Stimulated activated CD4-positive, alpha-beta T cell treated with anti-CD3 and anti-CD28 coated beads, Interleukin-2, amount 100 ng/mL, for 48 hours (primary cell): ENCODE measurements at regions not wholly inside any gene's neighbourhood (a gene's known extent, or its start where the extent isn't known, plus 50 kb on each side); places are given as distances from the start of the nearest gene placed in this dataset.

ENCODE experiments used
- DNase-seq, 2 donors: peaks; one replicate each; pipeline ENCODE4 v3.0.0-alpha.2; 2020

DNA sequence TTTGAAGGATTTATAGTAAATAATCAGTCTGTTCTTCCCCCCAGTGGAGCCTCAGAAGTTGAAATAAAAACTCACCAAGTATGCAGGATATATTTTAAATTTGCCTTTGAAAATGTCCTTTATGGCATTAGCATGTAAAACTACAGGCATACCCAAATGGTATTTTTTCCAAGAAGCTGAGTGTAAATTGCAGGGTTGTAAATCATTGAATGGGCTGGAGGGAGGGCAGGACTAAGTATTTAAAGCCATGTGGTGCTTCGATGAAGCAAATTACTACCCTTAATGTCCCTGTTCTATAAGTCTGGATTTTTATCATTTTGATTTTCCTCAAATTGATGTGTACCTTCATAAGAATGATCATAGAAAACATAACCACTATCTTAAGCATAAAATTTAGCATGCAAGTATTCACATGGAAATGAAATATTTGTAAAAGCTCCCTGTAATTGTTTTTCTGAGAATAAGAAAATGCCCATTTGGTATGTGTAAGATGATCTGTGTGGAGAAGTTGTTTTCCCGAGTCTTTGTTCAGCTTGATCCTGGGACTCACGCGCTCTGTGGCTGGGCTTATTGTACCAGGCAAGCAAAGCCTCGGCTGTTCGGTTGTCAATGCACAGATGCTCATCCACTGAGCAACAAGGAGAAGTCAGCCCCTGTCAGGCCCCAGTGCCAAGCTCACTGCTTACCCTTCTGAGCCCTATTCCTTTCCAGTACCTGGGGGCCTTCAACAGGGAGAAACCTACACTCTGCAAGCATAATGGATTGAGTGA is 66.7 kb downstream of the CD164 start:
- DNase-seq = no peak

DNA sequence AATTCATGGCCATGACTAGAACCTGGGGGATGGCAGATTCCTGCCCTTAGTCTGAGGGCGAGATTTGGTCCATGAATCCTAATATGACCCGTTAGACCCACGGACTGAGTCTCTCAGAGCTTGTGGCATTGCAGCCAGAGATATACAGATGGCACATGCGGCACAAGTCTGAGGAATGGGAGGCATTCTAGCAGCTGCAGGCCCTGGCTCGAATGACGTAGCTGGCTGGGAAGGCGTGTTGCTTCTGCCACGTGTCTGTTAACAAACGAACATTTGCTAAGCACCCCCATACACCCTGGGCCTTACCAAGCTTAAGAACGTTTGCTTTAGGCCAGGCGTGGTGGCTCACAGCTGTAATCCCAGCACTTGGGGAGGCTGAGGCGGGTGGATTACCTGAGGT is 68.0 kb downstream of the CD164 start:
- DNase-seq = no peak

DNA sequence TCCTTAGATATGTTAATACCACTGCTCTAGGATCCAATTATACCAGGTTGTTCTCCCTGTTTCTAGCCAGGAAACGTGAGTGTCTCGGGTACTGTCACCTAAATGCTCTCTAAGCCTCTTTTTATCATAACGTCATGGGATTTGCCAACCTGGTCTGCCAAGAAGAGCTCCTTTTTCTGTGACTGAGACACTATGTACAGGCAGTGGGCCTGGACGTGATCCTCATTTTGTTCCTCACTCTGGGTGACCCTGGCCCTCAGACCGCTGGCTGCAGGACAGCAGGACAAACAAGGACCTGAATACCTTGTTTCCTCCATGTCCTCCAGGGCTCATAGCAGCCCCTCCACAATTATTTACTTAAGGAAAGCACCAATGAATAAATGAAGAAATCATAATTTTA is 69.1 kb downstream of the CD164 start:
- DNase-seq = no peak

DNA sequence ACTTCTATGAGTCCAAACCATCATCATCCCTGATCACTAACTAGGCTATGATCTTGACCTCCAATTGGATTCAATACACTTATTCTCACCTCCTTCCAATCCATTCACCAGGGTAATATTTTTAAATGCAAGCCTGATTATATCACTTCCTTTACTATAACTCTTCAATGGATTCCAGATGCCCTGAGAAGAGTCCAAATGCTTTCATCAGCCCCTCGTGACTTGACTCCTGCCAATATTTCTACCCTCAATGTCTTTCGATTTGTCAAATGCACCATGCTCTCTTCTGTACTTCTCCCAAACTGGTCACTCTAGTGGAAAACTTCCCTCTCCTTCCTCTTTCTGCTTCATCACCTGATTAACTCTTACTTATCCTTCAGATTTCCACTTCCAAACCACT is 70.8 kb downstream of the CD164 start:
- no peak for DNase-seq

DNA sequence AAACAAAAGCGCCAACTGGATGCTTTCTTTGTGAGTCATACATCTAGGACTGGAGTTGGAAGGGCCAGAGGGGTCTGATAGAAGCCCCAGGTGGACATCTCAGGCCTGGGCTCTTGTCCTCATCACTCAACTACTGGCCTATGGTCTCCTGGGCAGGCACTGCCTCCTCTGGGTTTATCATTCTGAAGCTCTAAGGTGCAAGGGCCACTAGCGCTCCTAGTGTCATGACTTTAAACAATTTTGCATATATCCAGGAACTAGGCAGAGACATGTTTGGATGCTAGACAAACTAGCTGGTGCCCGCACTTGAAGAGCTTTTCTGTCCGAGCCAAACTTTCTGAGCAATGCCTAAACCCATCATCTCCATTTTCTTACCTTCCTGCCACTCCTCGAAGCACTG is 72.3 kb downstream of the CD164 start:
- DNase-seq = no peak

DNA sequence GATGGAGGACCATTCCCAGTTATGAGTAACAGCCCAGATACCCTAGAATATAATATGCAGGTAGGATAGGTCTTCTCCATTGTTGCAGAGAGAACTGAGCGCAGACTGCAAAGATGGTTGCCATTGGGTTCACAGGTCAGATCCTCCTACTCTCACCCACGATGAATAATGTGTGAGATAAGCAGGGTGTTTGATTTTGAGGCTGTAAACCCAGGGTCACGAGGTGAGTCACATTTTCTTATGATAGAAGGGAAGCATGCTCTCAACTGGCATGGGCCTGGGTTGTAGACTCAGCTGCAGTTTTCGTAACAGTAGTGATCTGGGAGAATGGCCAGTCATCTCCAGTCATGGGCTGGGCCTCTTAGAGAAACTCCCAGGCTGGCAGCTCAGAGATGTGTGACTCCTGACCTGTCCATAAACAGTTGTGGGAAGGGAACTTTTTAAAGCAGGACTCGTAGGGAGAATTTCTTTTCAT is 74.2 kb downstream of the CD164 start:
- DNase-seq = peak; percentile 12 to 37

DNA sequence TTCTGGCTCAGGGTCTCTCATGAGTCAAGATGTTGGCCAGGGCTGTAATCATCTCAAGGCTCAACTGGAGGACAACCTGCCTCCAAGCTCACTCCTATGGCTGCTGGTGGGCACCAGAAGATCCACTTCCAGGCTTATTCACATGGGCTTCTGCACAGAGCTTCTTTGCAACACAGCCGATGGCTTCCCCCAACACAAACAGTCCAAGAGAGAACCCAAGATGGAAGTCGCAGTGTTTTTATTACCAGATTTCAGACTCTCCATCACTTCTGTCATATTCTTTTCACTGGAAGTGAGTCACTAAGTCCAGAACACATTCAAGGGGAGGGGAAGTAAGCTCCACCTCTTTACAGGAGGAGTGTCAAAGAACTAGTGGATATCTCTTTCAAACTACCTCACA is 75.5 kb downstream of the CD164 start:
- no peak for DNase-seq

DNA sequence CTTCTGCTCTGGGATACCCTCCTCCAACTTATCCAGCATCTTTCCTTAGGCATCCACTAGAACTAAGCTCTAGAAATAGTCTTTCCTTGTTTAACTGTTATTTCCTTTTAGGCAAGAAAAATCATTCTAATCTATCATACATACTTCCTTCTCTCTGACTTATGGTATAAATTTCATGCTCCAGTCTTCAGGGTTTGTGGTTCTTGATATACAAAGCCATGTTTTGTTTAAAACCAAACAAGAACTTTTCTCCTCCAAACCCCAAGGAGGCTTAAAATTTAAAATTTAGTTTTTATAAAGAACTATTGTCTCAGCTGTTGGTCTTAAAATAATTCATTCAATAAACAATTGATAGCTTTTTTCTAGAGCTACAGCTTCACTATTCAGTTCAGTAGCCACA is 77.2 kb downstream of the CD164 start:
- DNase-seq = no peak

DNA sequence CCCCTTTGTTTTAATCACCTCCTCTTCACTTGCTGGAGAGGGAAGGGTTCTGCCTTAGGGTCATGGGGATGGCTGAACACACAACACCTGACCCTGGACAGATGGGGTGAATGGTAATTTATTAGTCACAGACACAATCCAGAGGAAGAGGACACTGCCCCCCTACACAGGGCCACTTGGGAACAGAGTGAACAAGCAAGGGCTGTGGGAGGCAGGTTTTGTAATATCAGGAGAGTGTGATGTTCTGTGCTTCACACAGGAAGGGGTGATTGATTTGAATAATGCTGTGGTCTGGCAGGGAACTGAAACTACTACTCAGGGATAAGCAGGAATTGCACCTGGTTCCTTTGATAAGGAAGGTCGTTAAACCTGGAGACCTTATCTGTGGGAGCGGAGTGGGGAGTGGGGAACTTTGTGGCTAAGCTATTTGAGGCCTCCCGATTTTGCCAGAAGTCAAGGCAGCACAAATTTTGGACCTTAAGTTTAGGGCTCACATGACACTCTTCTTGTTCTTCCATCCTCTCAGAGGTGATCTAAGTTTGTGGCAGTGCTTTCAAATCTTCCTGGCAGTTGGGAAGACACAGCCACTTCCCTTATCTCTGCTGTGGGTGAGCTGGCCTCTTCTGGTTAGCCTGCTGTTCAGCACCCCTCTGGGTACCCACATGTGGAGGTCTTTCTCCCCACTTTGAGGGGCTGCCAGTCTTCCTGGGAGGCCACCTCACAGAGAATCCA is 77.8 kb downstream of the CD164 start:
- no peak for DNase-seq

DNA sequence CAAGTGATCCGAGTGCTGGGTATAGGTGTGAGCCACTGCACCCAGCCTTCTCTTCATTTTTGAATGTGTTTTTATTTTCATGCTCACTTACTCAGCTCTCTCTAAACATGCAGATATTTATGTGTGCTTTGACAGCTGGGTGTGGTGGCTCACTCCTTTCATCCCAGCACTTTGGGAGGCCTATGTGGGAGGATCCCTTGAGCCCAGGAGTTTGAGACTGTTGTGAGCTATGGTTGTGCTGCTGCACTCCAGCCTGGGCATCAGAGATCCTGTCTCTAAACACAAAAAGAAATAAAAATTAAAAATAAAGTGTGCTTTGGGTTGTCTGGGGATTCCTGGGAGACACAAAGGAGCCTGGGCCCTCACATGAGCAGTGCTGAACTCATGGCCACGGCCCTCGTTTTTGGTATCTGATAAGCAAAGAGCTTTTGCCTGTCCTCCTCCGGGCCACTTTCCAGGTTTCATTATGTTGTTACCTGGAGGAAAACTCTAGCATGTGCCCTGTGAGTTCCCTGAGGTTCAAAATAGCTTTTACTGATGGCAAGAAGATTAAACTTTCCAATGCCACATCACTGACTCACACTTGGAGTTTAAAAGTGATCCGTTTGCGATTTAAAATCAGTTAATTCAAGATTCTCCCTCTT is 78.5 kb downstream of the CD164 start:
- DNase-seq = no peak

DNA sequence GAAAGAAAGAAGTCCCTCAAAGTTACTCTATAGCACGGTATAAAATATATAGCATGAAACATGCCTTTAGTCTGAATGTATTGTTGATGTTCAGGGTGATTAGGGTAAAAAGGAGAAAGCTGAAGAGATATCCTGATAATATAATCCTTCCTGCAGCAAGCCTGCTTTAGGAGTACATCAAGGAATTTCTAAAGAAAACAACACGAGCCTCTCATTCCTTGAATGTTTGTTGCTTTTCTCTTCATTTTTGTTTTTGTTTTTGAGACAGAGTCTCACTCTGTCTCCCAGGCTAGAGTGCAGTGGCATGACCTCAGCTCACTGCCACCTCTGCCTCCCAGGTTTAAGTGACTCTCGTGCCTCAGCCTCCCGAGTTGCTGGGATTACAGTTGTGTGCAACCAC is 79.1 kb downstream of the CD164 start:
- DNase-seq = no peak

DNA sequence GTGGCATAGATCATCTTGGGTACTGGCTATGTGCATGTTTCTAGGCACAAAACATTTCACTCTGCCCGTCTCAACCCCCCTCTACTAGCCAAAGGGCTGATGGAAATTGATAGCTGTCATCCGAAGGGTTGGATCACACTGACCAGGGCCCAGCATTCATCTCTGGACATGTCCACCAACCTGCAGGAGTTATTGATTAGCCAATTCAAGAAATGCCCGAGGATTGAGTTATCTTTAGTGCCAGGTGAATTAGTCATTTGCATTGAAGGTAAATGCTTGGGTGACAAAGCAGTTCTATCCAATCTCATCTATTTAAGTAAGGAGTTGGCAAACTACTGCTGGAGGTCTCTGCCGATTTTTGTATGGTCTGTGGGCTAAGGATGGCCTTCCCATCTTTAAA is 80.1 kb downstream of the CD164 start:
- no peak for DNase-seq

DNA sequence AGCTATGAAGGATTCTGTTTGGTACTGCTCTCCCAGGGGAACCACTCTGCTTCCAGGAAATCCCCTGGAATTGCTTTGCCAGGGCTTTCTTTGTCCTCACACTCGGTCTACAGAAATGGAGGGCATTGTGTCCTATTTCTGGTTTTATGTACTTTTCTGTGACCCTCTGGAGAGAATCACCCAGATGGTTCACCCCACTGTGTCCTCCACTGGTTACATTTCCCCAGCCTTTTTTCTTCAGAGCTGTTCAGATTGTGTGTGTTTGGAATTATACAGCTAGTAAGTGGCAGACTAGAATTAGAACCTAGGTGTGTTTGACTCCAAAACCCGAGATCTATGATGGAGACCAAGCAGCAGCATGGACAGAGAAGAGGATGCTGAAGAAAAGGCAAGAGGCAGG is 80.8 kb downstream of the CD164 start:
- DNase-seq = no peak

DNA sequence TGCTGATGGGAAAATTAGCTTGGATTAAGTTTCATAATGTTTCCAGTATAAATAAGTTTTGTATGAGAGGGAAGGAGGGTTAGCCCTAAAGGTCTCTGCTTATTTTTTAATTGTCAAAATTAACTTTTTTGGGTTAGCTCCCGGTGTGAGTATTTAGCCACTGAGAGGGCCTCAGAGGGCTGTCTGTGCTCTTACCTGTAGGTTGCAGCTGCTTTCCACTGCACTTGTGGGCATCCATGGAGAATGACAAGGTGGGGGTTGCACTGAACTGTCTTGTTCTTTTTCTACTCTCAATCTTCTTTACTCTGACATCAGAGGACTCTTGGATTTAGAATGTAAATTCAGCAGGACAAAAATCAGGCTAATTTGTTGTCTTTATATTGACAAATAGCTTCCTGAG is 81.4 kb downstream of the CD164 start:
- DNase-seq = no peak

DNA sequence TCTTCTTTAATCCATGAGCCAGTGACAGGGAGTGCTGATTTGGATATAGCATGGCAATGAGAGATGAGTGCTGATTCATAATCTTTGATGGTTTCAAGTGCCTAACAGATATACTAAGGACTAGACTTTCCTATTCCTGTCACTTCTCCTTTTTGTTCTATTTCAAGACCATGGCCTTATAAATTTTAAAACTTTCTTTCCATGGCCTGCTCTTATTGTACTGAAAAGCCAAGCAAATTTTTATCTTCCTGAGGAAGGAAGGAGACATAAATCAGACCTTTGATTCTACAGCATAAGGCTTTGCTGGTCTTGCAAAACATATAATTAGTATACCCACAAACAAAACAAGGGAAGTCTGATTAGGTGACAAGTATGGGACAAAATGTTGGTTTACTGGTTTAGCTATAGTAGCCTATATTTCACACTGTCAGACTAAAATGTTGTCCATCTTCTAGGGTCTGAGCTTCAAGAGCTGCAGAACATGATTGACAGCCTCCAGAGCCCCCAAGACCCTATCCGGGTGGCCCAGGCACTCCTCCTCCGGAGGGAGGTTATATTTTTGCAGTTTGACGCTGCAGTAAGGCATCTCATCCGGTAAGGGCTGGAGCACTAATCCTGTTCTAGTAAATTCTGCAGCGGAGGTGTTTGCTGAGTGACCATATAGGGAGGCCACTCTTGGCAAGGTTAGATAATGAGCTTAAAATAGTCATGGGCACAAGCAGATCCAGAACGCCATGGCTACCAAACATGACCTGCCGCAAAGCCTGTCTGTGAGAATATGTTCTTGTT is 82.3 kb downstream of the CD164 start:
- DNase-seq = no peak

DNA sequence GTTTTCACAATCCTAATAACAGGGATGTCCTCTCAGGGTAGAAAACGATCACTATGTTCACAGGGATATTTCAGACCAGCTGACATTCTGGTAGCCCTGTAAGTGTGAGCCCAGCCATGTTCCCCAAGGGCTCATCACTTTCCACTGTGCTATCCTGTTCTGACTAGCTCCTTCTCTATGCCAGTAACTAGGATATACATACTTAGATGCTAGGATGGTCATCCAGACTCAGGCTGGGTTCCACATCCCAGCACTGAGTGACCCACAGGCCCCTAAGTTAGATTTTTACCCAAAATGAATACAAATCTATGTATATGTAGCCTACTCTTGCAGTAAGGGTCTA is 83.0 kb downstream of the CD164 start:
- no peak for DNase-seq

DNA sequence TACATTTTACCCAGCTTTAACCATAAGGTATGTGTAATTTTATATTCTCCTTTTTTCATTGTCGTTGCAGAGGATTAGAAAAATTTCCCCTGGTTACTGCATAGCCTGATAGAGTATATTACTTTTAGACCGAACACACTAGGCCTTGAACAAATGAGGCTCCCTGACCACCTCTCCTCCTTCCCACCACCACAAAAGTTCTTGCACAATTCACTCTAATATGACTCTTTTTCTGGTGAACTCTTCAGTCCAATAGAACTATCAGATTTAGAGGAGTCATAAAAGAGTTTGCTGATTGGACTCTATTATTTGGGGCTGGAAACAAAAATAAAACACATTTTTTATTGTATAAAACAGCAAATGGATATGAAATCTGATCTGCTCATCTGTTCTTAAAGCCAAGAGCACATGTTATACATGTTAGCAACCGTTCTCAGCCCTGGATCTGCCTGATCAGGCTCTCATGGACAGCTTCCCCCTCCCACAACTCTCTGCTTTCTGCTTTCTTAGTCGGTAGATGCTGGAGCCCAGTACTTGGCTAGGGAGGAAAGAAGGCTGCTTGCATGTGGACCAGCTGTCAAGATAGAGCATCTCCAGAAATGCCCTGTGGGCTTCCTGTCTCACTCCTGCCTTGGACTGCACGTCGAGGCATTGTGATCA is 83.5 kb downstream of the CD164 start:
- DNase-seq = no peak

DNA sequence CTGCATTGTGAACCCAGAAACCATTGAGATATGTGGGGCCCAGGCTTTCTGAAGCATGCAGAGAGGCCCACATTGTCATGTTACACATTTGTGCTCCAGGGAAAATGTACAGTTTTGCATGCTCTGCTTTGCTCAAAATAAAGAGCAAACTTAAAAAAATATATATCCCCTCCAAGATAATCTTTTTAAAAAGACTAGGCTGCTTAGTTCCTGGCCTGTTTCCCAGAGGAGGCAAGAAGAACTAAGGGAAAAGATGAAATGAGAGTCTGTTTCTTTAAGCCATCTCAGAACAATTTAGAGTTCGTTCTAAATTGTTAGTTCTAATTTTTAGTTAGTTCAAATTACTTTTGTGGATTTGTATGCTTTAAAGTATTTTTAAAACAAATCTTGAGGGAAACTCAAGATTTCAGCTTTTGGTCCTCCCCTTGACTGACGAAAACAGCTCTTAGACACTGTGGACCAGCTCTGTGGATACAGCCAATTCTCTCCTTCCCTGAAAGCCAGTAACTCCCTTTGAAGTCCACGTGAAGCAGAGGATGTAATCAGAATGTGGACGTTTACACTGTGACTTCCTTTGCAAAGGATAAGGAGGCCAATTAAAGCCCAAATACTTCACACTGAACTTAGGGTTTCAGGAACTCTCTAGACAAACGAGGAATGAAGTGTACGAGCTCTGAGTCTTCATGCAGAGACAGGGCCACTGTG is 84.7 kb downstream of the CD164 start:
- DNase-seq = no peak

DNA sequence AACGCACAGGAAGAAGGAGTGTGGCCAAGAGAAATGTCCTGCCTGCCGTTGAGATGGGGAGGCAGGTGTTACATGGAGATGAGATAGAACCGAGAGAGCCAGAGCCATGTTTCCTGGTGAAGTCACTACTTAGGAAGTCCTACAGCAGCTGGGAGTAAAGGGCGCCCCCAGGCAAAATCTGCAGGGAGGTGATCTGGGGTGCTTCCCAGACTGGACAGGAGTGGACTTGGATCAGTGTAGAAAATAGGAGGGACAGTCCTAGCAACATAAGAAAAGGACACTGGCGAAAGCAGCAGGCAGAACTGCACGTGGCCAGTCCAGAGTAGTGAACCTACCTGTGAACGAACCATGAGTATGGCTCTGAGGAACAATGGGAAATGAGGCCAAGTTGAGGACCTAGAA is 85.3 kb downstream of the CD164 start:
- no peak for DNase-seq

DNA sequence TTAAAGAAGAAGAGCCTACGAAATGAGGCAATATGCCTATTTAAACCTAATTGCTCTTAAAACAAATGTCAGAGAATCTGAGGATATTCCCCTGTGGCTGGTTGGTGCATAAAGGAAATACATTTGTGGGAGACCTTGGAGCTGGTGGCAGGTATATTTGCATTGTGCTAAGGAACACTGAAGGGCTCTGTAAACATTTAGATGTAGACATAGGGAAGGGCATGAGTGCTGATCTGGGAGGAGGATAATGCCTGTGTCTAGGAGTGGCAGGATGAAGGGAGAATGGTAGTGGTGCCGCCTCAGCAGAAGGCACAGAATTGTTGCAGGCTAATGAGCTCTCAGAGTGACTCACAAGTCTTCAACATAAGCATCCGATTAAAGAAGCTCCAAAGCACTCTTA is 85.8 kb downstream of the CD164 start:
- no peak for DNase-seq

DNA sequence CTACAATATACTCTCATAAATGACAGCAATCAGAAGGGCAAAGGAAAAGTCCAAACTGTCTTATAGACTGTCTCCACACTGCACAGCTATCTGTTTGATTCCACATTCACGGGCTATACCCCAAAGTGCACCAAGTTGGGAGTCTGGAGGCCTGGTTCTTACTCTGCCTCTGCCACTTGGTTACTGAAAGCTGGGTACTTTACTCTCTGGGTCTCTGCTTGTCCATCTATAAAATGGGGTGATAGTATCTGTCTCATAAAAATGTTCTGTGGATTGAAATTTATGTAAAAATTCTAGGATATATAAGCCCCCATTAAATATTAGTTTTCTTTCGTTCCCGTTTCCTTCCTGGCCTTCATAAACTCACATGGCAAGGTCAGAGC is 86.5 kb downstream of the CD164 start:
- DNase-seq = no peak

DNA sequence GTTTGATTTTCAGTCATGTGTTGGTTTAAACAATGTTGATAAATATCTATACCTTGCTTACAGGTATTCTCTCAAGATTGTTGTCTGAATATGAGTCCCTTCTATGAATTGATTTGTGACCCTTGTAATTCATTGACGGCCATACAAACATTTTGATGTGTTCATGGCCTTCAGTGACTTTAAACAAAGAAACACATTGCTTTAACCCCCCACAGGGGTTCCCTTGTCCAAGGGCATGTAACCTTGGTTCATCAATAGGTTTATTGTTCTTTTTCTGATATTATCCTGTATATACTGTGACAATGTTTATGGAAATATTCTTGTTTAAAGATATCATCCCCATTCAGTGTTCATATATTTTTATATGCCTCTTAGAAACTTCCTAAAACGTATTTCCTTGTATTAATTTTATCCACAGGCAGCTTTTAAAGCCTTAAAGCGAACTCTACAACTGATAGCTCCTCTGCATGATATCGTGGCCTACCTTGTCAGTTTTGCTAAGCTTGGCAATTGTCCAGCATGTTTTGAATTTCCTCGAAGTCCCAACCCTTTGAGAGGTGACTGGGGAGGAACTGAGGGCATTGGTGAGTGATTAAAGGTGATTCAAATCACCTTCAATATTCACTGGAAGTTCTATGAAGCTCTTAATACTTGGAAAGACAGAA is 87.0 kb downstream of the CD164 start:
- DNase-seq = no peak
